Suprapubic skin (tissue), 4 donors: ENCODE measurements at regions not wholly inside any gene's neighbourhood (a gene's known extent, or its start where the extent isn't known, plus 50 kb on each side); places are given as distances from the start of the nearest gene placed in this dataset.

Source experiments
- DNase-seq, 2 donors: peaks; one replicate each; pipeline ENCODE4 v3.0.0-alpha.2; 2019; ENCODE audit warnings: low spot score in 2 of 2
- H3K27ac ChIP-seq: fragments of 200-600 bp; sonication (generic); one replicate; pipeline ENCODE4 v1.5.1; 2019
- H3K27me3 ChIP-seq: fragments of 200-600 bp; sonication (generic); one replicate; pipeline ENCODE4 v1.5.1; 2019
- H3K36me3 ChIP-seq: fragments of 200-600 bp; sonication (generic); one replicate; pipeline ENCODE4 v1.5.1; 2019
- H3K4me1 ChIP-seq: fragments of 200-600 bp; sonication (generic); one replicate; pipeline ENCODE4 v1.5.1; 2019
- H3K4me3 ChIP-seq: fragments of 200-600 bp; sonication (generic); one replicate; pipeline ENCODE4 v1.5.1; 2019; ENCODE audit warnings: mild to moderate bottlenecking
- H3K9me3 ChIP-seq: fragments of 200-600 bp; sonication (generic); one replicate; pipeline ENCODE4 v1.5.1; 2019
- EP300 ChIP-seq: sonication (generic); formaldehyde crosslinking; IDR thresholded peaks from one replicate; pipeline ENCODE4 v1.6.1; 2017; ENCODE audit warnings: antibody characterized with exemption
- POLR2A ChIP-seq, 2 donors: fragments of 450-650 bp; IDR thresholded peaks; one replicate each; pipeline ENCODE4 v1.6.1; 2017; ENCODE audit warnings: antibody characterized with exemption in 2 of 2, mild to moderate bottlenecking in 2 of 2, moderate library complexity in 2 of 2
- POLR2AphosphoS5 ChIP-seq, 3 donors: sonication (generic); formaldehyde crosslinking; IDR thresholded peaks; one replicate each; pipeline ENCODE4 v1.6.1; 2017; ENCODE audit warnings: antibody characterized with exemption in 3 of 3
- WGBS: methylation state at CpG from one replicate; pipeline ENCODE4 v1.1.5; 2018; 5-methylcytosine and 5-hydroxymethylcytosine counted together
- TF ChIP-seq, protein P1 (sequence below), 2 donors: fragments of 200-600 bp in 1 of 2; fragments of 450-650 bp in 1 of 2; sonication (generic) in 1 of 2; IDR thresholded peaks; one replicate each; pipeline ENCODE4 v1.5.1; 2016 to 2019; ENCODE audit warnings: antibody characterized with exemption in 2 of 2, mild to moderate bottlenecking in 1 of 2, moderate library complexity in 1 of 2

DNA sequence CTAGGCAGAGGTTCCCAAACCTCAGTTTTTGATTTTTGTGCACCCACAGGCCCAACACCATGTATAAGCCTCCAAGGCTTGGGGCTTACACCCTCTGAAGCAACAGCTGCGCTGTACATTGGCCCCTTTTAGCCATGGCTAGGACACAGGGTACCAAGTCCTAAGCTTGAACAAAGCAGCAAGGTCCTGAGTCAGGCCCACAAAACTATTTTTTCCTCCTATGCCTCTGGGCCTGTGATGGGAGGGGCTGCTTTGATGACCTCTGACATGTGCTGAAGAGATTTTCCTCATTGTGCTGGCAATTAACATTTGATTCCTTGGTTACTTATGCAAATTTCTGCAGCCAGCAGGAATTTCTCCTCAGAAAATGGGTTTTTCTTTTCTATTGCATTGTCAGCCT is 262.2 kb upstream of the CEP162 start:
- H3K36me3 ChIP-seq: no peaks in the 10 kb centered on the region
- no peak overlapping the region for H3K27ac ChIP-seq
- H3K9me3 ChIP-seq: no peaks in the 10 kb centered on the region
- 87% methylated on average over 1 of the region's 1 CpG for WGBS
- no peak overlapping the region for H3K4me3 ChIP-seq
- H3K4me1 ChIP-seq: no peaks in the 10 kb centered on the region
- H3K27me3 ChIP-seq: no peaks in the 10 kb centered on the region
- DNase-seq: no peak
- no peak for TF ChIP-seq POLR2AphosphoS5 (IDR thresholded peaks at IDR 0.05)
- no peak for TF ChIP-seq EP300
- no peak for TF ChIP-seq POLR2A (IDR thresholded peaks at IDR 0.05)
- TF ChIP-seq, protein P1, sequence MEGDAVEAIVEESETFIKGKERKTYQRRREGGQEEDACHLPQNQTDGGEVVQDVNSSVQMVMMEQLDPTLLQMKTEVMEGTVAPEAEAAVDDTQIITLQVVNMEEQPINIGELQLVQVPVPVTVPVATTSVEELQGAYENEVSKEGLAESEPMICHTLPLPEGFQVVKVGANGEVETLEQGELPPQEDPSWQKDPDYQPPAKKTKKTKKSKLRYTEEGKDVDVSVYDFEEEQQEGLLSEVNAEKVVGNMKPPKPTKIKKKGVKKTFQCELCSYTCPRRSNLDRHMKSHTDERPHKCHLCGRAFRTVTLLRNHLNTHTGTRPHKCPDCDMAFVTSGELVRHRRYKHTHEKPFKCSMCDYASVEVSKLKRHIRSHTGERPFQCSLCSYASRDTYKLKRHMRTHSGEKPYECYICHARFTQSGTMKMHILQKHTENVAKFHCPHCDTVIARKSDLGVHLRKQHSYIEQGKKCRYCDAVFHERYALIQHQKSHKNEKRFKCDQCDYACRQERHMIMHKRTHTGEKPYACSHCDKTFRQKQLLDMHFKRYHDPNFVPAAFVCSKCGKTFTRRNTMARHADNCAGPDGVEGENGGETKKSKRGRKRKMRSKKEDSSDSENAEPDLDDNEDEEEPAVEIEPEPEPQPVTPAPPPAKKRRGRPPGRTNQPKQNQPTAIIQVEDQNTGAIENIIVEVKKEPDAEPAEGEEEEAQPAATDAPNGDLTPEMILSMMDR (IDR thresholded peaks at IDR 0.05): no peak

DNA sequence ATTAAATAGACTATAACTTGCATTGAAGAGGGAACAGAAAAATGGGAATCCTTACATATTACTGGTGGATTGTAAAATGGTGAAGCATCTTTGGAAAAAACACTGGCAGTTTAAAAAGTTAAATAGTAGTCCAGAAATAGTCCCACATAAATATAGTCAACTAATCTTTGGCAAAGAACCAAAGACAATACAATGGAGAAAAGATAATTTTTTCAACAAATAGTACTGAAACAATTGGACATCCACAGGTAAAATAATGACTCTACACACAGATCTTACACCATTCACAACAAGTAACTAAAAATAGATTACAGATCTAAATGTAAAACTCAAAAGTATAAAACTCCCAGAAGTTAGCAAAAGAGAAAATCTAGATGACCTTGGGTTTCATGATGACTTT is 259.1 kb upstream of the CEP162 start:
- DNase-seq: no peak
- H3K36me3 ChIP-seq: no peaks in the 10 kb centered on the region
- no peaks in the 10 kb centered on the region for H3K4me1 ChIP-seq
- no peak overlapping the region for H3K4me3 ChIP-seq
- no peaks in the 10 kb centered on the region for H3K27me3 ChIP-seq
- no peaks in the 10 kb centered on the region for H3K9me3 ChIP-seq
- no peak for TF ChIP-seq EP300
- H3K27ac ChIP-seq: no peak overlapping the region

DNA sequence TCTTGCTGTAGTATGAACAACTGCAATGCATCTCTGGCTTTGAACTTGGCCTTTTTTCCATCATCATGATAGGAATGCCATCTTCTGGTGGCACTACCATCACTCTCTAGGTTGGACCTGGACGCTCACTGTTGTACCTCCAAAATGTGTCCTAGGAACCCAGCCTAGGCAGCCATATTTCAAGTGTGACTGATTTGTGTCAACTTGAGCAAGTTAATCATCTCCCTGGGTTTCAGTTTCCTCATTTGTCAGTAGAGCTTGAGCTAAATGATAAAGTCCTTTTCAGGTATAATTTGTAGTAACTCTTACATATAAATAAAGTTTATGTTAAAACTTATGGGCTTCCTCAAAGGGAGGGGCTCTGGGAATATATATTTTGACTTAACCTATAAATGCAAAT is 241.7 kb upstream of the CEP162 start:
- WGBS: 89% methylated on average over 1 of the region's 1 CpG
- no peaks in the 10 kb centered on the region for H3K9me3 ChIP-seq
- TF ChIP-seq POLR2A (IDR thresholded peaks at IDR 0.05) (no peak), EP300 (no peak), POLR2AphosphoS5 (IDR thresholded peaks at IDR 0.05) (no peak)
- TF ChIP-seq, protein P1 (IDR thresholded peaks at IDR 0.05): no peak

DNA sequence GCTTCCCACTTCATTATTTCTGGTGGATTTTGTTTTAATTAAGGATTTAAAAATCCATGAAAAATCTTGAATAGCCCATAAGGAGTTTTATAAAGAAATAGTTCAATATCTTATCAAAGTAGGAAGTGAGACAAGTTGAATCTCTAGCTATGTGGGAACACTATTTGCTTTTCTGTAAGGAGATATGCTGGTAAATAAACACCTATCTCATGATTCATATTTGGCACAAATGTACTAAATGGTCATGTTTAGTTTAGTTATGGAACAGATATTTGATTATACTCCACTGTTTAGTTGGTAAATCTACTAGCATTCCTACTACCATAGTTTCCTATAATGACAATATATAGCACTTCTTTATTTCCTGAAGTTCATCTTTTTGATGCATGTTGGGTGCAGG is 239.9 kb upstream of the CEP162 start:
- TF ChIP-seq, protein P1 (IDR thresholded peaks at IDR 0.05): no peak
- no peak for TF ChIP-seq EP300
- TF ChIP-seq POLR2A (IDR thresholded peaks at IDR 0.05): no peak
- no peak for TF ChIP-seq POLR2AphosphoS5 (IDR thresholded peaks at IDR 0.05)
- no peaks in the 10 kb centered on the region for H3K4me1 ChIP-seq
- no peaks in the 10 kb centered on the region for H3K27me3 ChIP-seq
- H3K27ac ChIP-seq: no peak overlapping the region
- DNase-seq: no peak
- H3K36me3 ChIP-seq: no peaks in the 10 kb centered on the region
- no peaks in the 10 kb centered on the region for H3K9me3 ChIP-seq
- H3K4me3 ChIP-seq: no peak overlapping the region

More for the DNA sequence above, 241.7 kb upstream of the CEP162 start:
- Histone ChIP-seq H3K27ac (no peak overlapping the region), H3K4me3 (no peak overlapping the region), H3K36me3 (no peaks in the 10 kb centered on the region), H3K4me1 (no peaks in the 10 kb centered on the region), H3K27me3 (no peaks in the 10 kb centered on the region)
- no peak for DNase-seq

DNA sequence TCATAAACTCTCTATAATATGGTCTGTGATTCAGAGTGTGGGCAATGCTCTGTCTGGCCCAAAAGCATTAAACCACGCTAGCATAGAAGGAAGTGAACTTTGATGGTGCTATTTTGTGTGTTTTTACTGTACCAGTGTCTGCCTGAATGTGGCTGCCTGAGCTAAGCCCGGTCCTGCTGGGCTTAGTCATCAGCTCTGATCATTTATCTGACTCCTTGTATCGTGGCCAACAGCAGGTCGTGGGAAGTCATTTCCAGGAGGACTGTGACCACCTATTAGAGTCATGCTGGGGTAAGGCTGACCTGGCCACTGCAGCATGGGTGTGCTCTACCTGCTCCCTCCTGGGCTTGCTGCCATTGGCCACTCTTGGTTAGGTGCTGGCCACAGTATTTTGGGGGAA is 239.1 kb upstream of the CEP162 start:
- H3K27ac ChIP-seq: no peak overlapping the region
- no peak for DNase-seq
- WGBS: 76% methylated on average over 4 of the region's 4 CpGs
- TF ChIP-seq, protein P1 (IDR thresholded peaks at IDR 0.05): no peak
- no peak for TF ChIP-seq POLR2A (IDR thresholded peaks at IDR 0.05)
- no peak for TF ChIP-seq POLR2AphosphoS5 (IDR thresholded peaks at IDR 0.05)
- no peak for TF ChIP-seq EP300
- no peaks in the 10 kb centered on the region for H3K9me3 ChIP-seq
- H3K36me3 ChIP-seq: no peaks in the 10 kb centered on the region
- no peak overlapping the region for H3K4me3 ChIP-seq
- no peaks in the 10 kb centered on the region for H3K4me1 ChIP-seq
- no peaks in the 10 kb centered on the region for H3K27me3 ChIP-seq

DNA sequence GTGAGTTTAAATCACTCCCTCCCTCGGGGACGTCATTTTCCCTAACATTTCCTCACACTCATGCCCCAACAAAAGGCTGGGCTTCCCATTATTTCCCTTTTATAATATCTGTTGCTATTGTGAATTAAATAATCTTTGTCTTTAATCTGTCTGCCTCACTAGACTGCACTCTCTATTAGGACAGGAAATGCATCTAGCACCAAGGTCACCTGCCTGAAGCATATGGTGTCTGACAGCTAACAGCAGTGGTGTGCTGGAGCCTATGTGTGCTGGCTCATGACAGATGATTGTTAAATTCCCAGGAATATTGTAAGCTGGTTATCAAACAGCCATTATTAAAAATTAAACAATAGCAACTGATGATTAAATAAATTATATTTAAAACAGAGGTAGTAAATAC is 237.0 kb upstream of the CEP162 start:
- no peaks in the 10 kb centered on the region for H3K4me1 ChIP-seq
- H3K27me3 ChIP-seq: no peaks in the 10 kb centered on the region
- 81% methylated on average over 2 of the region's 2 CpGs for WGBS
- no peak for TF ChIP-seq EP300
- TF ChIP-seq POLR2AphosphoS5 (IDR thresholded peaks at IDR 0.05): no peak
- no peak for TF ChIP-seq POLR2A (IDR thresholded peaks at IDR 0.05)
- TF ChIP-seq, protein P1 (IDR thresholded peaks at IDR 0.05): no peak
- no peak overlapping the region for H3K27ac ChIP-seq
- no peaks in the 10 kb centered on the region for H3K36me3 ChIP-seq
- DNase-seq: no peak
- no peak overlapping the region for H3K4me3 ChIP-seq
- H3K9me3 ChIP-seq: no peaks in the 10 kb centered on the region
